Coronary artery (tissue), 2 donors: ENCODE measurements at regions not wholly inside any gene's neighbourhood (a gene's known extent, or its start where the extent isn't known, plus 50 kb on each side); places are given as distances from the start of the nearest gene placed in this dataset.
"Not testable (repeated sequence)": the region's sequence is repeated elsewhere in the genome, so short reads cannot be mapped to it uniquely, and the experiment has no call there.

Source experiments
- DNase-seq: peaks from one replicate; pipeline ENCODE4 v3.0.0-alpha.2; 2017; ENCODE audit warnings: low spot score
- H3K27ac ChIP-seq, 2 donors: fragments of 200-600 bp; sonication (generic); one replicate each; pipeline ENCODE4 v1.5.1; 2016 to 2019
- H3K4me3 ChIP-seq: fragments of 200-600 bp; sonication (generic); 2 replicates; pipeline ENCODE4 v1.5.1; 2016; ENCODE audit warnings: mild to moderate bottlenecking, moderate library complexity
- CTCF ChIP-seq: fragments of 200-600 bp; sonication (generic); IDR thresholded peaks from one replicate; pipeline ENCODE4 v1.5.1; 2019; ENCODE audit warnings: antibody characterized with exemption

GRCh38 chrX:109782994-109783700 is 50.1 kb upstream of the ACSL4 start:
- Histone ChIP-seq H3K27ac (peak overlapping the region in 1 of 2 donors; percentile 28), H3K4me3 (no peak overlapping the region)
- no peak for DNase-seq
- TF ChIP-seq CTCF: no peak

GRCh38 chrX:109783701-109784079 is 50.6 kb upstream of the ACSL4 start:
- peak overlapping the region in 1 of 2 donors; percentile 28 for H3K27ac ChIP-seq
- no peak overlapping the region for H3K4me3 ChIP-seq
- no peak for TF ChIP-seq CTCF
- DNase-seq: no peak

GRCh38 chrX:109785053-109785452 is 52.0 kb upstream of the ACSL4 start:
- H3K27ac ChIP-seq: no peak overlapping the region
- no peak for TF ChIP-seq CTCF

GRCh38 chrX:109790511-109790910 is 57.5 kb upstream of the ACSL4 start:
- DNase-seq, H3K4me3 ChIP-seq, H3K27ac ChIP-seq: not testable (repeated sequence)

More at GRCh38 chrX:109785053-109785452, 52.0 kb upstream of the ACSL4 start:
- DNase-seq: no peak
- no peak overlapping the region for H3K4me3 ChIP-seq

GRCh38 chrX:109793191-109793590 is 60.1 kb upstream of the ACSL4 start:
- no peak for TF ChIP-seq CTCF
- no peak for DNase-seq
- Histone ChIP-seq H3K4me3 (no peak overlapping the region), H3K27ac (no peak overlapping the region)

- Histone ChIP-seq H3K27ac (no peak overlapping the region), H3K4me3 (no peak overlapping the region)
- TF ChIP-seq CTCF: no peak
- DNase-seq: no peak
These were observed 62.6 kb upstream of the ACSL4 start for GRCh38 chrX:109795682-109796081.

GRCh38 chrX:109797311-109797975 is 64.4 kb upstream of the ACSL4 start:
- no peak for TF ChIP-seq CTCF
- H3K4me3 ChIP-seq: no peak overlapping the region
- H3K27ac ChIP-seq: no peak overlapping the region
- DNase-seq: no peak
